ENCODE measurements at regions not wholly inside any gene's neighbourhood (a gene's known extent, or its start where the extent isn't known, plus 50 kb on each side); places are given as distances from the start of the nearest gene placed in this dataset.

DNA sequence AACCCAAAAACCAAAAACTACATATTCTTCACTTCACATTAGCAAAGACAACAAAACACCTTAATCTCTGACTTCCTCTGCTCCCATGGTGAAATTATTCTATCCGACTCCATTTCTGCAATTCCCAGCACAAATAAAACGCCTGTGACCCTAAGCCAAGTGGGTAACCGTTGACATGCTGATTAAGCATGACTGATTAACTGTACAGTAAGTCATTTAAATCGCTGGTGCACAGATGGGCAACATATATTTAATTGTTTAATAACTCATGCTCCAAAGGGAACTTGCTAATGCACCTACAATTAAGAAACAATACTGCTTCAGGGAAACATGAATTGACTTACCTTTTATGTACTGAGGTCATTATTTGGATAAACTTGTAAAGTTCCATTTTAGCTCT lies 436.7 kb downstream of the KIF2B start:
- Histone ChIP-seq H3K79me2 (ENCODE audit: insufficient read depth, low read length) (no peaks in the 10 kb centered on the region), H3K9me2 (ENCODE audit: low read depth, low read length) (no peaks in the 10 kb centered on the region), H3K9ac (ENCODE audit: low read length) (no peak overlapping the region), H3K9me3 (ENCODE audit: low read length) (no peaks in the 10 kb centered on the region), H3K36me3 (ENCODE audit: insufficient read depth, low read length) (no peaks in the 10 kb centered on the region), H3K27me3 (ENCODE audit: insufficient read depth, low read length) (no peaks in the 10 kb centered on the region), H2AFZ (ENCODE audit: low read length) (no peak overlapping the region), H3F3A (ENCODE audit: insufficient read depth, low read length) (no peaks in the 10 kb centered on the region), H3K27ac (ENCODE audit: low read depth, low read length, poor library complexity, severe bottlenecking) (no peak overlapping the region), H3K4me1 (ENCODE audit: insufficient read depth, low read length, severe bottlenecking) (no peaks in the 10 kb centered on the region), H4K20me1 (ENCODE audit: insufficient read depth, low read length) (no peaks in the 10 kb centered on the region), H3K4me3 (ENCODE audit: low read depth, low read length, poor library complexity, severe bottlenecking) (no peak overlapping the region), H3K4me2 (ENCODE audit: low read length) (no peak overlapping the region)
- TF ChIP-seq, protein P1, sequence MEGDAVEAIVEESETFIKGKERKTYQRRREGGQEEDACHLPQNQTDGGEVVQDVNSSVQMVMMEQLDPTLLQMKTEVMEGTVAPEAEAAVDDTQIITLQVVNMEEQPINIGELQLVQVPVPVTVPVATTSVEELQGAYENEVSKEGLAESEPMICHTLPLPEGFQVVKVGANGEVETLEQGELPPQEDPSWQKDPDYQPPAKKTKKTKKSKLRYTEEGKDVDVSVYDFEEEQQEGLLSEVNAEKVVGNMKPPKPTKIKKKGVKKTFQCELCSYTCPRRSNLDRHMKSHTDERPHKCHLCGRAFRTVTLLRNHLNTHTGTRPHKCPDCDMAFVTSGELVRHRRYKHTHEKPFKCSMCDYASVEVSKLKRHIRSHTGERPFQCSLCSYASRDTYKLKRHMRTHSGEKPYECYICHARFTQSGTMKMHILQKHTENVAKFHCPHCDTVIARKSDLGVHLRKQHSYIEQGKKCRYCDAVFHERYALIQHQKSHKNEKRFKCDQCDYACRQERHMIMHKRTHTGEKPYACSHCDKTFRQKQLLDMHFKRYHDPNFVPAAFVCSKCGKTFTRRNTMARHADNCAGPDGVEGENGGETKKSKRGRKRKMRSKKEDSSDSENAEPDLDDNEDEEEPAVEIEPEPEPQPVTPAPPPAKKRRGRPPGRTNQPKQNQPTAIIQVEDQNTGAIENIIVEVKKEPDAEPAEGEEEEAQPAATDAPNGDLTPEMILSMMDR (IDR thresholded peaks at IDR 0.05; ENCODE audit: low read length) = no peak

DNA sequence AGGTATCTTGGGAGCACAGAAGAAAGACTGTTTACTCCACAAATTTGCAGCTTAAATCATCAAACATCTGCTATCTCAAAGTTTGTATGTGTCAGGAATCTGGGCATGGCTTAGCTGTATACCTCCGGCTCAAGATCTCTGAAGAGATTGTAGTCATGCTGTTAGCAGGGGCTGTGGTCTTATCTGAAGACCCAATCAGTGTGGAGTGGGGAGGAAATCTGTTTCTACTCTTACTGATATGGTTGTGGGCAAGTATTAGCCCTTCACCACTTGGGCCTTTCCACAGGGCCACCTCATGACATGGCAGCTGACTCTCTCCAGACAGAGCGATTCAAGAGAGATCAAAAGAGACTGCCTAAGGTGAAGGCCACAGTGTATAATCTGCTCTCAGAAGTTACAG lies 438.7 kb downstream of the KIF2B start:
- H3F3A ChIP-seq (ENCODE audit: insufficient read depth, low read length) = no peaks in the 10 kb centered on the region
- H3K9ac ChIP-seq (ENCODE audit: low read length) = no peak overlapping the region
- no peaks in the 10 kb centered on the region for H3K4me1 ChIP-seq (ENCODE audit: insufficient read depth, low read length, severe bottlenecking)
- no peaks in the 10 kb centered on the region for H4K20me1 ChIP-seq (ENCODE audit: insufficient read depth, low read length)
- H3K79me2 ChIP-seq (ENCODE audit: insufficient read depth, low read length) = no peaks in the 10 kb centered on the region
- no peaks in the 10 kb centered on the region for H3K9me2 ChIP-seq (ENCODE audit: low read depth, low read length)
- H3K27me3 ChIP-seq (ENCODE audit: insufficient read depth, low read length) = no peaks in the 10 kb centered on the region
- no peaks in the 10 kb centered on the region for H3K36me3 ChIP-seq (ENCODE audit: insufficient read depth, low read length)
- H3K4me2 ChIP-seq (ENCODE audit: low read length) = no peak overlapping the region
- no peak overlapping the region for H3K27ac ChIP-seq (ENCODE audit: low read depth, low read length, poor library complexity, severe bottlenecking)
- TF ChIP-seq, protein P1 (IDR thresholded peaks at IDR 0.05; ENCODE audit: low read length) = no peak
- no peak for TF ChIP-seq EZH2 (IDR thresholded peaks at IDR 0.05; ENCODE audit: borderline replicate concordance, low read length)
- no peak overlapping the region for H3K4me3 ChIP-seq (ENCODE audit: low read depth, low read length, poor library complexity, severe bottlenecking)
- no peak overlapping the region for H2AFZ ChIP-seq (ENCODE audit: low read length)
- no peaks in the 10 kb centered on the region for H3K9me3 ChIP-seq (ENCODE audit: low read length)

DNA sequence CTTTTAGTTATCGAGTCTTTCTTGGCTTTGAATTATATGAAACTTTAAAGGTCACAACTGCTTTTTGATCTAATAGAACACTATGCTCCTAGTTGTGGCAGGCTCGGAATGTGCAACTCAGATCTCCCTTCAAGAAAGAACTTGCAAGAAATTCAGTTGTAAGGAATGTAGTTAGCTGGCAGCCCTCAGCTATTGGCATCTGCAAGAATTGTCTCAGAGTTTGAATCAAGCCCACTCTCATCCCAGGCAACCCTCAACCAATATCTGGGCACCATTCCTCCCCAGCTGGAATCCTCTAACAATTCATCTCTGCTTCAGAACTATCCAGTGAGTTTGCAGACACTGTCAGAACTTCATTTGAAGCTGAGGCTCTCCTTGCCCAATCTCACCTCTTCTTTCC lies 447.2 kb downstream of the KIF2B start:
- H3K9me2 ChIP-seq (ENCODE audit: low read depth, low read length) = no peaks in the 10 kb centered on the region
- no peaks in the 10 kb centered on the region for H3F3A ChIP-seq (ENCODE audit: insufficient read depth, low read length)
- TF ChIP-seq EZH2 (IDR thresholded peaks at IDR 0.05; ENCODE audit: borderline replicate concordance, low read length) = no peak
- TF ChIP-seq, protein P1 (IDR thresholded peaks at IDR 0.05; ENCODE audit: low read length) = no peak
- no peaks in the 10 kb centered on the region for H3K79me2 ChIP-seq (ENCODE audit: insufficient read depth, low read length)
- no peaks in the 10 kb centered on the region for H3K27me3 ChIP-seq (ENCODE audit: insufficient read depth, low read length)
- H3K9ac ChIP-seq (ENCODE audit: low read length) = no peak overlapping the region
- H3K36me3 ChIP-seq (ENCODE audit: insufficient read depth, low read length) = no peaks in the 10 kb centered on the region
- no peak overlapping the region for H3K27ac ChIP-seq (ENCODE audit: low read depth, low read length, poor library complexity, severe bottlenecking)
- no peaks in the 10 kb centered on the region for H3K4me1 ChIP-seq (ENCODE audit: insufficient read depth, low read length, severe bottlenecking)
- no peak overlapping the region for H2AFZ ChIP-seq (ENCODE audit: low read length)
- H3K4me3 ChIP-seq (ENCODE audit: low read depth, low read length, poor library complexity, severe bottlenecking) = no peak overlapping the region
- no peaks in the 10 kb centered on the region for H4K20me1 ChIP-seq (ENCODE audit: insufficient read depth, low read length)
- H3K9me3 ChIP-seq (ENCODE audit: low read length) = no peaks in the 10 kb centered on the region
- H3K4me2 ChIP-seq (ENCODE audit: low read length) = no peak overlapping the region

Data from OCI-LY1 (cell line).